HepG2 (cell line): ENCODE measurements at regions not wholly inside any gene's neighbourhood (a gene's known extent, or its start where the extent isn't known, plus 50 kb on each side); places are given as distances from the start of the nearest gene placed in this dataset.

ENCODE experiments used
- KDM5B ChIP-seq: sonication (generic); formaldehyde crosslinking; IDR thresholded peaks from 2 replicates; pipeline ENCODE4 v1.4.0; 2020; ENCODE audit warnings: missing genetic modification reagents, mild to moderate bottlenecking, borderline replicate concordance
- NR2F2 ChIP-seq: IDR thresholded peaks from 2 replicates; pipeline ENCODE4 v1.6.1; 2012; ENCODE audit warnings: low read depth, inconsistent platforms, borderline replicate concordance
- POLR2AphosphoS2 ChIP-seq: IDR thresholded peaks from 2 replicates; pipeline ENCODE4 v1.6.1; 2011; ENCODE audit warnings: low read depth, low read length, improper control_type of control experiment
- RXRA ChIP-seq: sonication (generic); formaldehyde crosslinking; IDR thresholded peaks from 2 replicates; pipeline ENCODE4 v1.5.1; 2020; ENCODE audit warnings: missing genetic modification reagents
- SP4 ChIP-seq: sonication (generic); formaldehyde crosslinking; IDR thresholded peaks from 2 replicates; pipeline ENCODE4 v1.8.1; 2023; ENCODE audit warnings: mild to moderate bottlenecking, missing genetic modification reagents
- TCF7 ChIP-seq: sonication (generic); IDR thresholded peaks from 2 replicates; pipeline ENCODE4 v1.6.1; 2016; ENCODE audit warnings: antibody characterized with exemption, low read depth
- ZNF775 ChIP-seq: sonication (generic); formaldehyde crosslinking; IDR thresholded peaks from 2 replicates; pipeline ENCODE4 v1.4.0; 2020; ENCODE audit warnings: missing genetic modification reagents, mild to moderate bottlenecking, moderate library complexity, borderline replicate concordance
- TF ChIP-seq, protein P1 (sequence below): sonication (generic); formaldehyde crosslinking; IDR thresholded peaks from 2 replicates; pipeline ENCODE4 v1.5.0; 2020; ENCODE audit warnings: mild to moderate bottlenecking, missing genetic modification reagents, moderate library complexity
- TF ChIP-seq, protein P2 (sequence below): sonication (generic); formaldehyde crosslinking; IDR thresholded peaks from 2 replicates; pipeline ENCODE4 v1.8.0; 2022; ENCODE audit warnings: mild to moderate bottlenecking, missing genetic modification reagents
- TF ChIP-seq, protein P3 (sequence below): sonication (generic); formaldehyde crosslinking; IDR thresholded peaks from 2 replicates; pipeline ENCODE4 v1.4.0; 2020; ENCODE audit warnings: missing genetic modification reagents

DNA sequence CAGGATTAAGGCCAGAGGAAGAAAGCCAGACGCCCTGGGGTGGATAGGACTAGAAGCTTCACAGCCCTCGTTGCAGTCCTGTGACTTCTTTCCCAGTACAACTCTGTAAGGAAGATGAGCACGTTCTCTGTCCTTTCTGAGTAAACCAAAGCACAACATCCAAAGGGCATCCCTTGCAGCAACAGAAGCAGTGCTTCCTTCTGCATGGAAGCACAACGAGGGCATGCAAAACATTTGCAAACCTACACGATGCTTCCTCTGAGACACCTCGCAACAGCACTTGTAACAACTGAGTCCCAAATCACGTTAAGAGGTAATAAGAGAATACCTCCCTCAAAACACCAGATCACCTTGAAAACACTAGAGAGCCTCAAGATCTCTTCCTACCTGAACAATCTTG is 335.7 kb upstream of the RASGEF1B start:
- TF ChIP-seq SP4 (CRISPR knock-in tag) (no peak), RXRA (CRISPR knock-in tag) (no peak), NR2F2 (no peak), ZNF775 (CRISPR knock-in tag) (no peak), POLR2AphosphoS2 (no peak), TCF7 (no peak), KDM5B (no peak)
- TF ChIP-seq, protein P1, sequence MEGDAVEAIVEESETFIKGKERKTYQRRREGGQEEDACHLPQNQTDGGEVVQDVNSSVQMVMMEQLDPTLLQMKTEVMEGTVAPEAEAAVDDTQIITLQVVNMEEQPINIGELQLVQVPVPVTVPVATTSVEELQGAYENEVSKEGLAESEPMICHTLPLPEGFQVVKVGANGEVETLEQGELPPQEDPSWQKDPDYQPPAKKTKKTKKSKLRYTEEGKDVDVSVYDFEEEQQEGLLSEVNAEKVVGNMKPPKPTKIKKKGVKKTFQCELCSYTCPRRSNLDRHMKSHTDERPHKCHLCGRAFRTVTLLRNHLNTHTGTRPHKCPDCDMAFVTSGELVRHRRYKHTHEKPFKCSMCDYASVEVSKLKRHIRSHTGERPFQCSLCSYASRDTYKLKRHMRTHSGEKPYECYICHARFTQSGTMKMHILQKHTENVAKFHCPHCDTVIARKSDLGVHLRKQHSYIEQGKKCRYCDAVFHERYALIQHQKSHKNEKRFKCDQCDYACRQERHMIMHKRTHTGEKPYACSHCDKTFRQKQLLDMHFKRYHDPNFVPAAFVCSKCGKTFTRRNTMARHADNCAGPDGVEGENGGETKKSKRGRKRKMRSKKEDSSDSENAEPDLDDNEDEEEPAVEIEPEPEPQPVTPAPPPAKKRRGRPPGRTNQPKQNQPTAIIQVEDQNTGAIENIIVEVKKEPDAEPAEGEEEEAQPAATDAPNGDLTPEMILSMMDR (CRISPR knock-in tag) = no peak
- TF ChIP-seq, protein P2, sequence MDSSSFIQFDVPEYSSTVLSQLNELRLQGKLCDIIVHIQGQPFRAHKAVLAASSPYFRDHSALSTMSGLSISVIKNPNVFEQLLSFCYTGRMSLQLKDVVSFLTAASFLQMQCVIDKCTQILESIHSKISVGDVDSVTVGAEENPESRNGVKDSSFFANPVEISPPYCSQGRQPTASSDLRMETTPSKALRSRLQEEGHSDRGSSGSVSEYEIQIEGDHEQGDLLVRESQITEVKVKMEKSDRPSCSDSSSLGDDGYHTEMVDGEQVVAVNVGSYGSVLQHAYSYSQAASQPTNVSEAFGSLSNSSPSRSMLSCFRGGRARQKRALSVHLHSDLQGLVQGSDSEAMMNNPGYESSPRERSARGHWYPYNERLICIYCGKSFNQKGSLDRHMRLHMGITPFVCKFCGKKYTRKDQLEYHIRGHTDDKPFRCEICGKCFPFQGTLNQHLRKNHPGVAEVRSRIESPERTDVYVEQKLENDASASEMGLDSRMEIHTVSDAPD (CRISPR knock-in tag) = no peak
- TF ChIP-seq, protein P3, sequence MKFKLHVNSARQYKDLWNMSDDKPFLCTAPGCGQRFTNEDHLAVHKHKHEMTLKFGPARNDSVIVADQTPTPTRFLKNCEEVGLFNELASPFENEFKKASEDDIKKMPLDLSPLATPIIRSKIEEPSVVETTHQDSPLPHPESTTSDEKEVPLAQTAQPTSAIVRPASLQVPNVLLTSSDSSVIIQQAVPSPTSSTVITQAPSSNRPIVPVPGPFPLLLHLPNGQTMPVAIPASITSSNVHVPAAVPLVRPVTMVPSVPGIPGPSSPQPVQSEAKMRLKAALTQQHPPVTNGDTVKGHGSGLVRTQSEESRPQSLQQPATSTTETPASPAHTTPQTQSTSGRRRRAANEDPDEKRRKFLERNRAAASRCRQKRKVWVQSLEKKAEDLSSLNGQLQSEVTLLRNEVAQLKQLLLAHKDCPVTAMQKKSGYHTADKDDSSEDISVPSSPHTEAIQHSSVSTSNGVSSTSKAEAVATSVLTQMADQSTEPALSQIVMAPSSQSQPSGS (CRISPR knock-in tag) = no peak
